ENCODE measurements at regions not wholly inside any gene's neighbourhood (a gene's known extent, or its start where the extent isn't known, plus 50 kb on each side); places are given as distances from the start of the nearest gene placed in this dataset.

- TF ChIP-seq CTCF (IDR thresholded peaks at IDR 0.05; ENCODE audit: low read depth, low read length): no peak
- DNase-seq (ENCODE audit: extremely low read depth, low read depth): no peak
These were observed 412.1 kb downstream of the NPIPA7 start for GRCh38 chr16:16791051-16791450.

DNA sequence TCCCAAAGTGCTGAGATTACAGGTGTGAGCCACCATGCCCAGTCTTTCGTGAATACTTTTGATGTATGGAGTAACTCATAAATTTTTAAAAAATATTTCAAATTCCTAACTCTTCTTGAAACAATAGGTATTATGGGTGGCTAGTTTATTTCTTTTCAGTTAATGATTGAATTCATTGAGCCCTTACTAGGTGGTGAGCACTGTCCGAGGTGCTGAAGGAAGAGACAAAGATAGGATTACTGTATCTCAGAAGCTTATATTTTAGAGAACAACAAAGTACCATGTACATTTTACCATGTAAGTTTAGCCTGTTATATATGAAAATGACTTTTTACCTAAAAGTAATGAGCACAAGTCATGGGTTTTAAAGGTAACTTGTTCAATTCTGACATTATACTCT lies 418.3 kb downstream of the NPIPA7 start:
- DNase-seq (ENCODE audit: extremely low read depth, low read depth): no peak
- no peak for TF ChIP-seq CTCF (IDR thresholded peaks at IDR 0.05; ENCODE audit: low read depth, low read length)

- TF ChIP-seq CTCF (IDR thresholded peaks at IDR 0.05; ENCODE audit: low read depth, low read length): no peak
These were observed 419.6 kb downstream of the NPIPA7 start for GRCh38 chr16:16798504-16798903.

DNA sequence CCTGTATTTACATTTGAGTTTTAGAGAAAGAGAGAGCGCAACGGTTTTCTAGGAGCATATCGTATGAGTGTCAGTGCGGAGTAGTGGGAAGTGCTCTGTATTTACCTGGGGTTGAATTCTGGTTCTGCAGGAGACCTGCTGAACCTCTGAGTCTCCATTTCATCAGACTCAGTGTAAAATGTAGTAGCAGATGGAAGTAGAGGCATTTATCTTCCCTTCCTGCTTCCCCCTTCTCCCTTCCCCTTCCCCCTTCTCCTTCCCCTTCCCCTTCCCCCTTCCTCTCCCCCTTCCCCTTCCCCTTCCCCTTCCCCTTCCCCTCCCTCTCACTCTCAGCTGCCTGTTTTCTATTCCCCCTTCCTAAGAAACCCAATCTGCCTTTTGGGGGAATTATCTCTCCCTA lies 426.9 kb downstream of the NPIPA7 start:
- no peak for DNase-seq (ENCODE audit: extremely low read depth, low read depth)
- no peak for TF ChIP-seq CTCF (IDR thresholded peaks at IDR 0.05; ENCODE audit: low read depth, low read length)

More at GRCh38 chr16:16798504-16798903, 419.6 kb downstream of the NPIPA7 start:
- no peak for DNase-seq (ENCODE audit: extremely low read depth, low read depth)

GRCh38 chr16:16815641-16816040 lies 436.7 kb downstream of the NPIPA7 start:
- no peak for DNase-seq (ENCODE audit: extremely low read depth, low read depth)
- TF ChIP-seq CTCF (IDR thresholded peaks at IDR 0.05; ENCODE audit: low read depth, low read length): no peak

DNA sequence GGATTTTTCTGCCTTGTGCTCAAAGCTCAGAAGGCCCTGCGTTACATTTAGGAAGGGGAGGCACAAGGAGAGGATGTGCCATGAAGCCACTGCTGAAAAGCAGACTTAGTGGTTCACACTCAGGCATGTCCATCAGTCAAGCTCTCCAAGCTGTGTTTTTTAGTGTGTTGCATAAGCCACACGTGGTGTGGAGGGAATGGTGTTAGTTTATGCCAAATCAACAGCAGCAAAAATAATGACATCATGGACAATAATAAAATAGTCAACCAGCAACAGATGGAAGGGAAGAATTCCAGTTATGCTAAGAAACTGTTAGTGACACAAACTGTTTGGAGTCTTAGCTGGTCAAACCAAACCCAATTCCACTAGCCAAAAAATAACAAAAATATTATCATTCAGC lies 438.3 kb downstream of the NPIPA7 start:
- DNase-seq (ENCODE audit: extremely low read depth, low read depth): no peak
- TF ChIP-seq CTCF (IDR thresholded peaks at IDR 0.05; ENCODE audit: low read depth, low read length): no peak

DNA sequence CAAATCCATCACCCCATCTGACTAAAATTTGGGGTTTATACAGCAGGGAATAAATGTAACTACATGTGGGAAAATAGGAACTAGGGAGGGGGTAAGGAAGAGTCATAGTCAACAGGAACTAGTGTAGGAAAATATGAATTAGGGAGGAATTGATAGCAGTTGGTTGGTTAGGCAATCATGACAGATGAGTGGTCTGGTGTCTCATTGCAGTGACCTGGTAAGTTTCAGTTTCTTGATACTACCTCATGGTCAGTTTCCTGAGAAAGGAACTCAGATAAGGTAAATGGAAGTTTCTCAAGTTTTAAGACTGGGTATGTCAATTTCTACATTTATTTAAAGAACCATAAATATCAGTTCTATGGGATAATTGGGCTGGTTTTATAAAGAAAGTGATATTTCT lies 442.3 kb downstream of the NPIPA7 start:
- no peak for TF ChIP-seq CTCF (IDR thresholded peaks at IDR 0.05; ENCODE audit: low read depth, low read length)
- no peak for DNase-seq (ENCODE audit: extremely low read depth, low read depth)
